CD14-positive monocyte (primary cell): ENCODE measurements at regions not wholly inside any gene's neighbourhood (a gene's known extent, or its start where the extent isn't known, plus 50 kb on each side); places are given as distances from the start of the nearest gene placed in this dataset.

Experiments
- DNase-seq, 3 donors: peaks; one replicate each; pipeline ENCODE4 v3.0.0-alpha.2; 2011 to 2022
- H2AFZ ChIP-seq: 2 replicates; pipeline ENCODE4 v1.6.0; 2012; ENCODE audit warnings: mild to moderate bottlenecking, low read depth, low read length, inconsistent platforms; ENCODE audit not compliant: insufficient read depth, poor library complexity, severe bottlenecking
- H3K27ac ChIP-seq, 2 donors: 1 replicate in 1 of 2; 2 replicates in 1 of 2; pipeline ENCODE4 v1.5.1; 2012 to 2013; ENCODE audit warnings: low read length in 2 of 2, control low read depth in 1 of 2, inconsistent platforms in 1 of 2, low read depth in 1 of 2, mild to moderate bottlenecking in 1 of 2
- H3K27me3 ChIP-seq, 2 donors: one replicate each; pipeline versions ENCODE4 v1.6.0 to v1.6.1; 2011 to 2013; ENCODE audit warnings: low read length in 2 of 2; ENCODE audit not compliant: control insufficient read depth in 2 of 2, insufficient read depth in 2 of 2
- H3K36me3 ChIP-seq, 2 donors: replicated peaks in 1 of 2; 1 replicate in 1 of 2; 2 replicates in 1 of 2; pipeline versions ENCODE4 v1.5.1 to v1.6.1; 2012 to 2013; ENCODE audit warnings: low read length in 2 of 2, control low read depth in 1 of 2, inconsistent platforms in 1 of 2, mild to moderate bottlenecking in 1 of 2; ENCODE audit not compliant: insufficient read depth in 2 of 2, control insufficient read depth in 1 of 2
- H3K4me1 ChIP-seq, 2 donors: 1 replicate in 1 of 2; 2 replicates in 1 of 2; pipeline versions ENCODE4 v1.5.1 to v1.6.1; 2012 to 2013; ENCODE audit warnings: low read length in 2 of 2, control low read depth in 1 of 2, inconsistent platforms in 1 of 2, mild to moderate bottlenecking in 1 of 2, moderate library complexity in 1 of 2; ENCODE audit not compliant: insufficient read depth in 2 of 2, control insufficient read depth in 1 of 2
- H3K4me2 ChIP-seq: replicated peaks from 2 replicates; pipeline ENCODE3; 2012; ENCODE audit warnings: low read length, moderate library complexity, mild to moderate bottlenecking; ENCODE audit not compliant: poor library complexity, severe bottlenecking; ENCODE audit errors: extremely low read depth
- H3K4me3 ChIP-seq, 3 experiments: fragments of 200-600 bp in 1 of 3; sonication (generic) in 1 of 3; replicated peaks in 1 of 3; 1 replicate in 2 of 3; 2 replicates in 1 of 3; pipeline ENCODE4 v1.5.1; 2011 to 2013; ENCODE audit warnings: low read length in 3 of 3, mild to moderate bottlenecking in 3 of 3, control low read depth in 2 of 3, low read depth in 2 of 3, inconsistent platforms in 1 of 3, moderate library complexity in 1 of 3
- H3K79me2 ChIP-seq: 2 replicates; pipeline ENCODE4 v1.6.0; 2012; ENCODE audit warnings: mild to moderate bottlenecking, control low read depth, inconsistent platforms, low read length, moderate library complexity; ENCODE audit not compliant: insufficient read depth
- H3K9ac ChIP-seq: 2 replicates; pipeline ENCODE4 v1.6.0; 2017; ENCODE audit warnings: low read length, mild to moderate bottlenecking; ENCODE audit not compliant: insufficient read depth, poor library complexity, severe bottlenecking
- H3K9me3 ChIP-seq, 2 donors: replicated peaks in 1 of 2; 1 replicate in 1 of 2; 2 replicates in 1 of 2; pipeline versions ENCODE4 v1.5.1 to v1.6.1; 2012 to 2013; ENCODE audit warnings: low read length in 2 of 2, control low read depth in 1 of 2; ENCODE audit not compliant: control insufficient read depth in 1 of 2, insufficient read depth in 1 of 2
- H4K20me1 ChIP-seq: 2 replicates; pipeline ENCODE4 v1.6.0; 2012; ENCODE audit warnings: mild to moderate bottlenecking, low read length, control low read depth, moderate library complexity; ENCODE audit not compliant: insufficient read depth
- H3K27ac Mint-ChIP-seq, 7 donors: one replicate each; pipeline ENCODE4 v1.8.0; 2020; ENCODE audit warnings: mild to moderate bottlenecking in 7 of 7, mixed read lengths in 7 of 7, moderate library complexity in 6 of 7, inconsistent platforms in 2 of 7
- H3K27me3 Mint-ChIP-seq, 3 donors: one replicate each; pipeline ENCODE4 v1.8.0; 2021 to 2022; ENCODE audit warnings: low read depth in 3 of 3, mild to moderate bottlenecking in 3 of 3, mixed read lengths in 3 of 3, moderate library complexity in 3 of 3, inconsistent platforms in 1 of 3
- H3K36me3 Mint-ChIP-seq, 2 donors: one replicate each; pipeline ENCODE4 v1.8.0; 2020; ENCODE audit warnings: mixed read lengths in 2 of 2, inconsistent platforms in 1 of 2, mild to moderate bottlenecking in 1 of 2
- H3K4me1 Mint-ChIP-seq: one replicate; pipeline ENCODE4 v1.8.0; 2020; ENCODE audit warnings: mild to moderate bottlenecking, mixed read lengths
- H3K4me3 Mint-ChIP-seq, 2 donors: one replicate each; pipeline ENCODE4 v1.8.0; 2020; ENCODE audit warnings: mild to moderate bottlenecking in 2 of 2, mixed read lengths in 2 of 2, moderate library complexity in 1 of 2
- H3K9me3 Mint-ChIP-seq, 7 donors: one replicate each; pipeline ENCODE4 v1.8.0; 2020 to 2022; ENCODE audit warnings: mixed read lengths in 7 of 7, mild to moderate bottlenecking in 6 of 7, moderate library complexity in 6 of 7, inconsistent platforms in 2 of 7
- CTCF ChIP-seq: fragments of 200-600 bp; IDR thresholded peaks from one replicate; pipeline ENCODE4 v1.8.0; 2022; ENCODE audit warnings: antibody characterized with exemption, mild to moderate bottlenecking
- WGBS: methylation state at CpG from one replicate; pipeline ENCODE4 v1.1.5; 2013; ENCODE audit warnings: missing lambda C conversion rate; ENCODE audit not compliant: insufficient coverage; 5-methylcytosine and 5-hydroxymethylcytosine counted together
- intact Hi-C, 2 donors: fragments of 100-400 bp; cut with micrococcal nuclease; formaldehyde crosslinking; loops; one replicate each; pipeline versions ENCODE4 v1.15.0 to v1.15.1; 2023

- 93% methylated on average over 2 of the region's 5 CpGs for WGBS
- no peaks in the 10 kb centered on the region for H3K4me1 Mint-ChIP-seq
- no peaks in the 10 kb centered on the region for H3K27me3 ChIP-seq
- no peaks in the 10 kb centered on the region for H3K9me3 ChIP-seq
- H3K4me1 ChIP-seq, result no peaks in the 10 kb centered on the region
- no peak overlapping the region for H3K27ac ChIP-seq
- no peak overlapping the region for H3K4me2 ChIP-seq
- H3K36me3 ChIP-seq, result no peaks in the 10 kb centered on the region
- H3K27ac Mint-ChIP-seq, result no peak overlapping the region
- peaks cover 0 to 5% (median 0%) of the 10 kb centered on the region in 7 donors for H3K9me3 Mint-ChIP-seq
- no peaks in the 10 kb centered on the region for H4K20me1 ChIP-seq
- TF ChIP-seq CTCF, result no peak
- no peaks in the 10 kb centered on the region for H3K36me3 Mint-ChIP-seq
- no peak overlapping the region for H3K9ac ChIP-seq
- no peaks in the 10 kb centered on the region for H3K79me2 ChIP-seq
- no peak overlapping the region for H2AFZ ChIP-seq
- H3K4me3 ChIP-seq, result no peak overlapping the region
- intact Hi-C loops, result no loop called here
- no peak for DNase-seq
- peaks cover 0 to 1% (median 1%) of the 10 kb centered on the region in 3 donors for H3K27me3 Mint-ChIP-seq
- no peak overlapping the region for H3K4me3 Mint-ChIP-seq
Observed at GRCh38 chr1:164311377-164311776, 247.6 kb upstream of the PBX1 start.

GRCh38 chr1:164320790-164321731 is 237.9 kb upstream of the PBX1 start:
- no peak overlapping the region for H3K9ac ChIP-seq
- no peak for DNase-seq
- H4K20me1 ChIP-seq, result no peaks in the 10 kb centered on the region
- Mint-ChIP-seq H3K27ac (no peak overlapping the region), H3K4me1 (no peaks in the 10 kb centered on the region), H3K9me3 (peaks cover 3 to 15% (median 5%) of the 10 kb centered on the region in 7 donors), H3K4me3 (peak overlapping the region in 1 of 2 donors; percentile 29), H3K27me3 (peaks cover 7 to 26% (median 19%) of the 10 kb centered on the region in 3 donors), H3K36me3 (no peaks in the 10 kb centered on the region)
- TF ChIP-seq CTCF, result no peak
- H3K36me3 ChIP-seq, result no peaks in the 10 kb centered on the region
- H3K4me1 ChIP-seq, result no peaks in the 10 kb centered on the region
- H3K27me3 ChIP-seq, result peaks cover 7 to 20% of the 10 kb centered on the region in 2 donors
- intact Hi-C loops, result no loop called here
- no peak overlapping the region for H3K4me3 ChIP-seq
- no peaks in the 10 kb centered on the region for H3K79me2 ChIP-seq
- no peak overlapping the region for H3K4me2 ChIP-seq
- 3% methylated on average over 42 of the region's 56 CpGs for WGBS
- no peak overlapping the region for H3K27ac ChIP-seq
- H3K9me3 ChIP-seq, result peaks cover 0 to 3% of the 10 kb centered on the region in 2 donors
- no peak overlapping the region for H2AFZ ChIP-seq
